A549 (cell line): ENCODE measurements at regions not wholly inside any gene's neighbourhood (a gene's known extent, or its start where the extent isn't known, plus 50 kb on each side); places are given as distances from the start of the nearest gene placed in this dataset.

Experiments
- ATAC-seq, 2 experiments: fragments of 200-7000 bp in 1 of 2; fragments of >200 bp in 1 of 2; cut with Nextera tagmentation in 1 of 2; cut with Tn5 transposase in 1 of 2; 3 replicates each; pipeline versions ENCODE4 v1.8.0 to v1.9.1; 2018 to 2020; ENCODE audit warnings: mild to moderate bottlenecking in 1 of 2, moderate library complexity in 1 of 2
- CTCF ChIA-PET: fragments of 300-600 bp; sonication (Branson Sonifier 250); formaldehyde crosslinking; extraction: SDS; loops from one replicate; lab custom pipeline; 2021; ENCODE audit warnings: antibody characterized with exemption, inconsistent platforms; lab: Yijun Ruan, JAX
- POLR2A ChIA-PET: fragments of 350-600 bp; formaldehyde crosslinking; extraction: SDS; loops from one replicate; lab custom pipeline; 2021; ENCODE audit warnings: antibody characterized with exemption, inconsistent platforms; lab: Yijun Ruan, JAX
- DNase-seq, 2 experiments: peaks; one replicate each; pipeline versions ENCODE4 v3.0.0 to v3.0.0-alpha.2; 2011 to 2016; ENCODE audit warnings: low read depth in 1 of 2, low spot score in 1 of 2
- FAIRE-seq: peaks from 2 replicates; lab custom pipeline; 2011; peaks lifted over from hg19 to GRCh38; lab: Jason Lieb, UNC
- H3K27ac ChIP-seq, 2 experiments: fragments of >200 bp; sonication (Bioruptor Twin); formaldehyde crosslinking; 3 replicates each; pipeline ENCODE4 v1.5.1; 2016 to 2017
- H3K4me1 ChIP-seq: fragments of >200 bp; sonication (Bioruptor Twin); formaldehyde crosslinking; 3 replicates; pipeline ENCODE4 v1.6.1; 2016
- H3K4me2 ChIP-seq: fragments of >200 bp; sonication (Bioruptor Twin); formaldehyde crosslinking; 3 replicates; pipeline ENCODE4 v1.6.1; 2016
- H3K4me3 ChIP-seq: fragments of >200 bp; sonication (Bioruptor Twin); formaldehyde crosslinking; 3 replicates; pipeline ENCODE4 v1.5.1; 2016
- H3K9me3 ChIP-seq: fragments of >200 bp; sonication (Bioruptor Twin); formaldehyde crosslinking; 3 replicates; pipeline ENCODE4 v1.6.1; 2016
- BCL3 ChIP-seq: fragments of >200 bp; sonication (Bioruptor Twin); formaldehyde crosslinking; IDR thresholded peaks from 3 replicates; pipeline ENCODE4 v1.6.1; 2016
- BHLHE40 ChIP-seq: IDR thresholded peaks from 2 replicates; pipeline ENCODE4 v1.6.1; 2012; ENCODE audit warnings: low read depth, low read length, inconsistent platforms
- CBX8 ChIP-seq: fragments of 200-600 bp; sonication (generic); IDR thresholded peaks from 2 replicates; pipeline ENCODE4 v1.6.1; 2016
- CTCF ChIP-seq: fragments of >200 bp; sonication (Bioruptor Twin); formaldehyde crosslinking; IDR thresholded peaks from 3 replicates; pipeline ENCODE4 v1.5.1; 2016
- EP300 ChIP-seq, 2 experiments: fragments of >200 bp; sonication (Bioruptor Twin); formaldehyde crosslinking; IDR thresholded peaks; 2 replicates in 1 of 2; 3 replicates in 1 of 2; pipeline ENCODE4 v1.6.1; 2016 to 2017
- FOSL2 ChIP-seq, 2 experiments: fragments of 450-650 bp in 1 of 2; fragments of >200 bp in 1 of 2; sonication (Bioruptor Twin) in 1 of 2; formaldehyde crosslinking; IDR thresholded peaks; 2 replicates each; pipeline versions ENCODE4 v1.5.0 to v1.6.1; 2016 to 2020; ENCODE audit warnings: mild to moderate bottlenecking in 1 of 2, moderate library complexity in 1 of 2
- HDAC2 ChIP-seq: fragments of 200-600 bp; sonication (generic); IDR thresholded peaks from 2 replicates; pipeline ENCODE4 v1.6.1; 2016
- HES2 ChIP-seq: fragments of >200 bp; sonication (Bioruptor Twin); formaldehyde crosslinking; IDR thresholded peaks from 2 replicates; pipeline ENCODE4 v1.6.1; 2016
- HOXA7 ChIP-seq: fragments of 250-450 bp; sonication (Bioruptor Pico); IDR thresholded peaks from 2 replicates; pipeline ENCODE4 v1.5.0; 2020; ENCODE audit warnings: mild to moderate bottlenecking, moderate library complexity
- HOXB13 ChIP-seq: fragments of 250-450 bp; sonication (Bioruptor Pico); IDR thresholded peaks from 2 replicates; pipeline ENCODE4 v1.5.0; 2020; ENCODE audit warnings: low read depth, mild to moderate bottlenecking, moderate library complexity
- HOXB5 ChIP-seq: fragments of 250-450 bp; sonication (Bioruptor Pico); IDR thresholded peaks from 2 replicates; pipeline ENCODE4 v1.5.0; 2020; ENCODE audit warnings: mild to moderate bottlenecking, moderate library complexity
- JUN ChIP-seq, 2 experiments: fragments of >200 bp; sonication (Bioruptor Twin); formaldehyde crosslinking; IDR thresholded peaks; 2 replicates in 1 of 2; 3 replicates in 1 of 2; pipeline ENCODE4 v1.6.1; 2016 to 2017
- KDM5A ChIP-seq: fragments of 200-600 bp; sonication (generic); IDR thresholded peaks from 2 replicates; pipeline ENCODE4 v1.6.1; 2016; ENCODE audit warnings: antibody characterized with exemption, mild to moderate bottlenecking
- MAFK ChIP-seq: fragments of 450-650 bp; IDR thresholded peaks from 2 replicates; pipeline ENCODE4 v1.6.1; 2014; ENCODE audit not compliant: partially characterized antibody
- MYC ChIP-seq: IDR thresholded peaks from 2 replicates; pipeline ENCODE4 v1.6.1; 2012; ENCODE audit warnings: mild to moderate bottlenecking, inconsistent platforms, low read length, improper control_type of control experiment, borderline replicate concordance
- NFE2L2 ChIP-seq: fragments of 150-350 bp; conservative IDR thresholded peaks from 2 replicates; pipeline ENCODE4 v1.6.1; 2014; ENCODE audit warnings: low read length
- NR3C1 ChIP-seq: fragments of >200 bp; sonication (Bioruptor Twin); formaldehyde crosslinking; IDR thresholded peaks from 3 replicates; pipeline ENCODE4 v1.6.1; 2017
- POLR2A ChIP-seq: IDR thresholded peaks from 2 replicates; pipeline ENCODE4 v1.6.1; 2012; ENCODE audit warnings: mild to moderate bottlenecking, low read length
- RFX5 ChIP-seq: fragments of 450-650 bp; IDR thresholded peaks from 2 replicates; pipeline ENCODE4 v1.7.1; 2014; ENCODE audit warnings: antibody characterized with exemption, mild to moderate bottlenecking, moderate library complexity
- SREBF2 ChIP-seq: fragments of 450-650 bp; IDR thresholded peaks from 2 replicates; pipeline ENCODE4 v1.6.1; 2014; ENCODE audit warnings: mild to moderate bottlenecking, moderate library complexity
- TP53 ChIP-seq: fragments of 250-450 bp; sonication (Bioruptor Pico); IDR thresholded peaks from 2 replicates; pipeline ENCODE4 v1.5.0; 2021; ENCODE audit warnings: mild to moderate bottlenecking, moderate library complexity
- ZFP36 ChIP-seq: fragments of 450-650 bp; IDR thresholded peaks from 2 replicates; pipeline ENCODE4 v1.6.1; 2014; ENCODE audit warnings: borderline replicate concordance; ENCODE audit not compliant: partially characterized antibody
- ZNF302 ChIP-seq: fragments of 250-450 bp; sonication (Bioruptor Pico); IDR thresholded peaks from 2 replicates; pipeline ENCODE4 v1.9.0; 2021; ENCODE audit warnings: inconsistent platforms, mild to moderate bottlenecking, moderate library complexity
- WGBS: methylation state at CpG from one replicate; pipeline ENCODE4 v1.1.6; 2017; ENCODE audit errors: missing lambda C conversion rate; 5-methylcytosine and 5-hydroxymethylcytosine counted together

GRCh38 chr3:16668776-16669545, 63.7 kb upstream of the DAZL start:
- POLR2A ChIA-PET = no interaction called here
- Histone ChIP-seq H3K4me1 (peaks cover 5% of the 10 kb centered on the region), H3K4me2 (no peak overlapping the region), H3K4me3 (no peak overlapping the region), H3K9me3 (no peaks in the 10 kb centered on the region), H3K27ac (no peak overlapping the region)
- WGBS = 39% methylated on average over 5 of the region's 5 CpGs
- ATAC-seq (no peak), FAIRE-seq (no peak), DNase-seq (no peak)
- TF ChIP-seq POLR2A = no peak
- TF ChIP-seq, all 56 proteins: peak for 0
- CTCF ChIA-PET = no interaction called here

GRCh38 chr3:16670191-16670590, 65.0 kb upstream of the DAZL start:
- TF ChIP-seq ZNF302 (CRISPR knock-in tag) (no peak), CTCF (no peak), KDM5A (no peak), JUN (IDR thresholded peaks at IDR 0.05) (no peak), EP300 (IDR thresholded peaks at IDR 0.05) (no peak), CBX8 (no peak), HOXB5 (CRISPR knock-in tag) (no peak)
- DNase-seq = no peak
- no peak for FAIRE-seq
- H3K27ac ChIP-seq = no peak overlapping the region
- no peak overlapping the region for H3K4me2 ChIP-seq
- peaks cover 3% of the 10 kb centered on the region for H3K4me1 ChIP-seq
- no peak for ATAC-seq
- POLR2A ChIA-PET = no interaction called here
- no peak overlapping the region for H3K4me3 ChIP-seq
- CTCF ChIA-PET = no interaction called here
- no peaks in the 10 kb centered on the region for H3K9me3 ChIP-seq

- H3K27ac ChIP-seq = no peak overlapping the region
- POLR2A ChIA-PET = no interaction called here
- DNase-seq = no peak
- WGBS = 60% methylated on average over 1 of the region's 1 CpG
- no peak for TF ChIP-seq ZNF302 (CRISPR knock-in tag)
- TF ChIP-seq HOXB13 (CRISPR knock-in tag) = no peak
- no peak for TF ChIP-seq ZFP36
- TF ChIP-seq HOXA7 (CRISPR knock-in tag) = no peak
- TF ChIP-seq CBX8 = no peak
- TF ChIP-seq MYC = no peak
- no peak for TF ChIP-seq HDAC2
- no peak for TF ChIP-seq FOSL2 (IDR thresholded peaks at IDR 0.05)
- TF ChIP-seq FOSL2 (CRISPR knock-in tag; IDR thresholded peaks at IDR 0.05) = no peak
- TF ChIP-seq MAFK = no peak
- TF ChIP-seq NFE2L2 = no peak
- no peak for TF ChIP-seq POLR2A
- TF ChIP-seq HES2 = no peak
- no peak for TF ChIP-seq BCL3
- TF ChIP-seq BHLHE40 = no peak
- no peak for TF ChIP-seq JUN (IDR thresholded peaks at IDR 0.05)
- no peak for TF ChIP-seq SREBF2
- TF ChIP-seq NR3C1 = no peak
- TF ChIP-seq TP53 (CRISPR knock-in tag) = no peak
- no peak for TF ChIP-seq HOXB5 (CRISPR knock-in tag)
- TF ChIP-seq RFX5 = no peak
- TF ChIP-seq, all 56 proteins: peak for 0
- Histone ChIP-seq H3K9me3 (no peaks in the 10 kb centered on the region), H3K4me2 (no peak overlapping the region), H3K4me3 (no peak overlapping the region), H3K4me1 (no peaks in the 10 kb centered on the region)
- no peak for ATAC-seq
- CTCF ChIA-PET = interaction anchor here (0.6 to 1.3 kb wide), 3 partner anchors 18 to 400 kb away, joined by 3 to 4 read pairs (median 3); no protein-coding TSS in a partner anchor
- no peak for FAIRE-seq
Measured at GRCh38 chr3:16671690-16672089, 66.5 kb upstream of the DAZL start.
